H9 (cell line): ENCODE measurements at regions not wholly inside any gene's neighbourhood (a gene's known extent, or its start where the extent isn't known, plus 50 kb on each side); places are given as distances from the start of the nearest gene placed in this dataset.

Experiments used
- DNase-seq: peaks from one replicate; pipeline ENCODE4 v3.0.0-alpha.2; 2017
- H2AFZ ChIP-seq: one replicate; pipeline ENCODE4 v1.6.1; 2013; ENCODE audit warnings: mild to moderate bottlenecking, low read length, control low read depth, moderate library complexity
- H2AK5ac ChIP-seq: 2 replicates; pipeline ENCODE4 v1.6.1; 2013; ENCODE audit warnings: low read length, control low read depth, mixed read lengths; ENCODE audit not compliant: insufficient read length
- H2BK120ac ChIP-seq: one replicate; pipeline ENCODE4 v1.6.1; 2013; ENCODE audit warnings: low read depth, mild to moderate bottlenecking, low read length, control low read depth, inconsistent platforms; ENCODE audit not compliant: poor library complexity, severe bottlenecking
- H2BK12ac ChIP-seq: 2 replicates; pipeline ENCODE4 v1.6.1; 2013; ENCODE audit warnings: low read length, control low read depth, mixed read lengths, low read depth; ENCODE audit not compliant: insufficient read length
- H2BK15ac ChIP-seq: 2 replicates; pipeline ENCODE4 v1.6.1; 2013; ENCODE audit warnings: low read depth, low read length, control low read depth
- H2BK20ac ChIP-seq: one replicate; pipeline ENCODE4 v1.6.1; 2013; ENCODE audit warnings: low read depth, mild to moderate bottlenecking, low read length, control low read depth, inconsistent platforms; ENCODE audit not compliant: poor library complexity, severe bottlenecking
- H2BK5ac ChIP-seq: 2 replicates; pipeline ENCODE4 v1.6.1; 2013; ENCODE audit warnings: low read length, control low read depth, mixed read lengths; ENCODE audit not compliant: insufficient read length
- H3K14ac ChIP-seq: 2 replicates; pipeline ENCODE4 v1.6.1; 2013; ENCODE audit warnings: low read length, control low read depth; ENCODE audit not compliant: insufficient read depth
- H3K18ac ChIP-seq: 2 replicates; pipeline ENCODE4 v1.6.1; 2013; ENCODE audit warnings: low read depth, mild to moderate bottlenecking, mixed read lengths, low read length, control low read depth; ENCODE audit not compliant: insufficient read length
- H3K23ac ChIP-seq: 2 replicates; pipeline ENCODE4 v1.6.1; 2013; ENCODE audit warnings: low read length, control low read depth, mixed read lengths, low read depth; ENCODE audit not compliant: insufficient read length
- H3K23me2 ChIP-seq: 2 replicates; pipeline ENCODE4 v1.6.1; 2013; ENCODE audit warnings: low read depth, mild to moderate bottlenecking, mixed read lengths, low read length, control low read depth; ENCODE audit not compliant: insufficient read length, poor library complexity, severe bottlenecking
- H3K27ac ChIP-seq: 2 replicates; pipeline ENCODE4 v1.5.1; 2013; ENCODE audit warnings: low read length, control low read depth, mixed read lengths, low read depth; ENCODE audit not compliant: insufficient read length
- H3K27me3 ChIP-seq: 2 replicates; pipeline ENCODE4 v1.6.1; 2013; ENCODE audit warnings: low read length, control low read depth, inconsistent platforms; ENCODE audit not compliant: insufficient read depth
- H3K4ac ChIP-seq: 2 replicates; pipeline ENCODE4 v1.6.1; 2013; ENCODE audit warnings: low read depth, mild to moderate bottlenecking, control low read depth, inconsistent platforms, low read length, moderate library complexity
- H3K4me1 ChIP-seq: 2 replicates; pipeline ENCODE4 v1.6.1; 2013; ENCODE audit warnings: low read length, control low read depth, inconsistent platforms; ENCODE audit not compliant: insufficient read depth
- H3K4me2 ChIP-seq: 2 replicates; pipeline ENCODE4 v1.6.1; 2013; ENCODE audit warnings: low read length, control low read depth, mixed read lengths; ENCODE audit not compliant: insufficient read length, insufficient read depth
- H3K56ac ChIP-seq: 2 replicates; pipeline ENCODE4 v1.6.1; 2013; ENCODE audit warnings: low read depth, mild to moderate bottlenecking, mixed read lengths, low read length, control low read depth; ENCODE audit not compliant: insufficient read length
- H3K79me1 ChIP-seq: 2 replicates; pipeline ENCODE4 v1.6.1; 2013; ENCODE audit warnings: low read depth, mild to moderate bottlenecking, moderate library complexity, low read length, control low read depth, inconsistent platforms; ENCODE audit not compliant: insufficient read depth, poor library complexity, severe bottlenecking
- H3K79me2 ChIP-seq: 2 replicates; pipeline ENCODE4 v1.6.1; 2013; ENCODE audit warnings: low read length, control low read depth, inconsistent platforms; ENCODE audit not compliant: insufficient read depth
- H3K9ac ChIP-seq: 2 replicates; pipeline ENCODE4 v1.6.1; 2013; ENCODE audit warnings: low read length, control low read depth, mixed read lengths; ENCODE audit not compliant: insufficient read length; ENCODE audit errors: extremely low read depth
- H3K9me3 ChIP-seq: one replicate; pipeline ENCODE4 v1.6.1; 2013; ENCODE audit warnings: low read depth, low read length, inconsistent platforms; ENCODE audit not compliant: control insufficient read depth
- H3T11ph ChIP-seq: one replicate; pipeline ENCODE4 v1.6.1; 2013; ENCODE audit warnings: mild to moderate bottlenecking, low read length, control low read depth, inconsistent platforms
- H4K20me1 ChIP-seq: one replicate; pipeline ENCODE4 v1.6.1; 2013; ENCODE audit not compliant: control insufficient read depth, insufficient read length, insufficient read depth
- H4K5ac ChIP-seq: 2 replicates; pipeline ENCODE4 v1.6.1; 2013; ENCODE audit warnings: low read depth, mild to moderate bottlenecking, mixed read lengths, low read length, control low read depth; ENCODE audit not compliant: insufficient read length
- H4K8ac ChIP-seq: replicated peaks from 2 replicates; pipeline ENCODE4 v1.6.1; 2013; ENCODE audit warnings: low read length, control low read depth, mixed read lengths, low read depth; ENCODE audit not compliant: insufficient read length
- H4K91ac ChIP-seq: 2 replicates; pipeline ENCODE4 v1.6.1; 2013; ENCODE audit warnings: low read depth, mild to moderate bottlenecking, moderate library complexity, mixed read lengths, low read length, control low read depth; ENCODE audit not compliant: insufficient read length
- H3K27ac Mint-ChIP-seq, 3 experiments: 2 replicates in 2 of 3; 3 replicates in 1 of 3; pipeline ENCODE4 v1.8.0; 2020 to 2021; ENCODE audit warnings: mixed read lengths in 3 of 3, mild to moderate bottlenecking in 1 of 3, moderate library complexity in 1 of 3
- H3K27me3 Mint-ChIP-seq: 2 replicates; pipeline ENCODE4 v1.8.0; 2021; ENCODE audit warnings: low read depth, mild to moderate bottlenecking, moderate library complexity, mixed read lengths
- H3K36me3 Mint-ChIP-seq, 3 experiments: 2 replicates in 2 of 3; 3 replicates in 1 of 3; pipeline ENCODE4 v1.8.0; 2020 to 2021; ENCODE audit warnings: low read depth in 3 of 3, mixed read lengths in 3 of 3; ENCODE audit not compliant: insufficient read depth in 1 of 3
- H3K4me1 Mint-ChIP-seq, 2 experiments: 2 replicates each; pipeline ENCODE4 v1.8.0; 2020; ENCODE audit warnings: mixed read lengths in 2 of 2
- H3K4me3 Mint-ChIP-seq, 2 experiments: 2 replicates in 1 of 2; 3 replicates in 1 of 2; pipeline ENCODE4 v1.8.0; 2020 to 2021; ENCODE audit warnings: mild to moderate bottlenecking in 2 of 2, mixed read lengths in 2 of 2, moderate library complexity in 1 of 2
- H3K9me3 Mint-ChIP-seq, 2 experiments: 2 replicates in 1 of 2; 3 replicates in 1 of 2; pipeline ENCODE4 v1.8.0; 2020; ENCODE audit warnings: mild to moderate bottlenecking in 2 of 2, mixed read lengths in 2 of 2, moderate library complexity in 1 of 2
- WGBS: extraction: QIAGEN DNeasy Blood & Tissue Kit; methylation state at CpG from one replicate; pipeline ENCODE4 v1.1.7; 2013; ENCODE audit warnings: missing lambda C conversion rate, low lambda C conversion rate, mixed read lengths; ENCODE audit not compliant: insufficient read length; ENCODE audit errors: extremely low coverage; 5-methylcytosine and 5-hydroxymethylcytosine counted together
- TF ChIP-seq, protein P1 (sequence below): fragments of 200-600 bp; sonication (generic); conservative IDR thresholded peaks from 3 replicates; pipeline ENCODE4 v1.8.0; 2021; ENCODE audit warnings: antibody characterized with exemption, mild to moderate bottlenecking

DNA sequence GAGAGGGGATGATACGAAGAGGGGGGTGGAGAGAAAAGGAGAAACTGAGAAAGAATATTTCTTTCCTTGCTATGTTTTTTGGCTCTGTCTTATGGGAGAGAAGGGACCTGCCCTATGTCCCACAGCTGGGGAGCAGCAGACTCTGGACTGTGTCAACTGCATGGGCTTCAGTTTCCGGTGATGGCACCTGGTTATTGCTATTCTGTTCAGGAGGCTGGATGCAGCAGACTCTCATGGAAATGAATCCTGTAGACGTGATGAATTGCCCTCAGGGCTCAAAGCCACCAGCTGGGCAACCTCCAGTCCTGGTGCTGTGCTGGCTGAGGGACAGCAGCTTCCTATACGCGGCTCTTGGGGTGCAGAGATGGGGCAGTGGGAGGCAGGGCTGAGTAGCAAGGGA, 121.2 kb downstream of the HAPSTR1 start:
- H3K18ac ChIP-seq = no peak overlapping the region
- H3K14ac ChIP-seq = no peak overlapping the region
- no peak overlapping the region for H2BK15ac ChIP-seq
- H4K8ac ChIP-seq = no peak overlapping the region
- no peaks in the 10 kb centered on the region for H3K27me3 ChIP-seq
- no peak overlapping the region for H4K5ac ChIP-seq
- H3K9me3 Mint-ChIP-seq = no peaks in the 10 kb centered on the region
- no peak overlapping the region for H3T11ph ChIP-seq
- no peak for DNase-seq
- H3K4me3 Mint-ChIP-seq = no peak overlapping the region
- H2BK5ac ChIP-seq = no peak overlapping the region
- TF ChIP-seq, protein P1, sequence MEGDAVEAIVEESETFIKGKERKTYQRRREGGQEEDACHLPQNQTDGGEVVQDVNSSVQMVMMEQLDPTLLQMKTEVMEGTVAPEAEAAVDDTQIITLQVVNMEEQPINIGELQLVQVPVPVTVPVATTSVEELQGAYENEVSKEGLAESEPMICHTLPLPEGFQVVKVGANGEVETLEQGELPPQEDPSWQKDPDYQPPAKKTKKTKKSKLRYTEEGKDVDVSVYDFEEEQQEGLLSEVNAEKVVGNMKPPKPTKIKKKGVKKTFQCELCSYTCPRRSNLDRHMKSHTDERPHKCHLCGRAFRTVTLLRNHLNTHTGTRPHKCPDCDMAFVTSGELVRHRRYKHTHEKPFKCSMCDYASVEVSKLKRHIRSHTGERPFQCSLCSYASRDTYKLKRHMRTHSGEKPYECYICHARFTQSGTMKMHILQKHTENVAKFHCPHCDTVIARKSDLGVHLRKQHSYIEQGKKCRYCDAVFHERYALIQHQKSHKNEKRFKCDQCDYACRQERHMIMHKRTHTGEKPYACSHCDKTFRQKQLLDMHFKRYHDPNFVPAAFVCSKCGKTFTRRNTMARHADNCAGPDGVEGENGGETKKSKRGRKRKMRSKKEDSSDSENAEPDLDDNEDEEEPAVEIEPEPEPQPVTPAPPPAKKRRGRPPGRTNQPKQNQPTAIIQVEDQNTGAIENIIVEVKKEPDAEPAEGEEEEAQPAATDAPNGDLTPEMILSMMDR = no peak
- H3K9me3 ChIP-seq = no peaks in the 10 kb centered on the region
- no peak overlapping the region for H2BK20ac ChIP-seq
- H3K56ac ChIP-seq = no peak overlapping the region
- no peaks in the 10 kb centered on the region for H3K23me2 ChIP-seq
- no peak overlapping the region for H3K27ac ChIP-seq
- H2AFZ ChIP-seq = no peak overlapping the region
- no peaks in the 10 kb centered on the region for H3K36me3 Mint-ChIP-seq
- H3K79me1 ChIP-seq = no peaks in the 10 kb centered on the region
- H4K91ac ChIP-seq = no peak overlapping the region
- H3K27me3 Mint-ChIP-seq = peaks cover 7% of the 10 kb centered on the region
- WGBS = 100% methylated on average over 1 of the region's 5 CpGs
- H3K4me1 ChIP-seq = no peaks in the 10 kb centered on the region
- H3K4ac ChIP-seq = no peak overlapping the region
- no peak overlapping the region for H2BK12ac ChIP-seq
- H2AK5ac ChIP-seq = no peak overlapping the region
- no peak overlapping the region for H3K4me2 ChIP-seq
- H3K23ac ChIP-seq = no peak overlapping the region
- no peak overlapping the region for H2BK120ac ChIP-seq
- no peaks in the 10 kb centered on the region for H3K79me2 ChIP-seq
- H4K20me1 ChIP-seq = no peaks in the 10 kb centered on the region
- no peak overlapping the region for H3K9ac ChIP-seq
- no peak overlapping the region for H3K27ac Mint-ChIP-seq
- H3K4me1 Mint-ChIP-seq = no peaks in the 10 kb centered on the region
